Renal cortex interstitium (tissue), 11 donors: ENCODE measurements at regions not wholly inside any gene's neighbourhood (a gene's known extent, or its start where the extent isn't known, plus 50 kb on each side); places are given as distances from the start of the nearest gene placed in this dataset.

Experiments
- DNase-seq, 11 donors: peaks; one replicate each; pipeline ENCODE4 v3.0.0-alpha.2; 2013; ENCODE audit warnings: low read depth in 9 of 11, low spot score in 4 of 11; ENCODE audit errors: extremely low read depth in 1 of 11

- peak in 1 of 11 donors; percentile 4 for DNase-seq
These were observed 508.3 kb downstream of the BMP2 start for GRCh38 chr20:7275645-7276237.

DNA sequence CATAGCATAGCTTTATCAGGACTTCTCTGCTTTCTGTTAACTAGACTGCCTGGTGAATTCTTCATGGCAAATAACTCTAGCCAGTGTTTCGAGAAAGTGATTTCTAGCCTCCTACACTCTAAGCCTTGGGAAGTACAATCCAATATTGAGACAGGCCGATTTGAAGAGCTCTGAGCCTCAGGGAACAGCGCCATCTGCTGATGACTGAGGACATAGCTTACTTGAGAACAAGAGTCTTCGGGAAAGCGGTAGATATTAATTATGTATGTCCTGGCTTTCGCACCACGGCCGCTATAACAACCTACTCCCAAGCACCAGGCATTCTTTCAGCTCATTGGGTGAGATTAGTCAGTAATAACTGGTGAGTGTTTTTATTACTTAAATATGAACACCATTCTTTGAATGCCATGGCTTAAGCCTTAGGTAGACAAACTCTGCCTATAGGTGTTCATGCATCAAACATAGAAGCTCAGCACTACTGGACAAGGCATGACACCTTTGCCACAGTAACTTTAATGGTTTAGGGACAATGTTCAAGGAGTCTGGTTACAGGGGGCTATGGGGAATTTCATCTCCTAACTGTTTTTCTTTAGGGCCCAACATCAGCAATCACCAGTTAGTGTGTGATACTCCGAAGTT lies 518.6 kb downstream of the BMP2 start:
- DNase-seq, result peak; percentile 66 to 88 (median 82)

- DNase-seq, result no peak
These were observed 523.9 kb downstream of the BMP2 start for GRCh38 chr20:7291323-7291943.

DNA sequence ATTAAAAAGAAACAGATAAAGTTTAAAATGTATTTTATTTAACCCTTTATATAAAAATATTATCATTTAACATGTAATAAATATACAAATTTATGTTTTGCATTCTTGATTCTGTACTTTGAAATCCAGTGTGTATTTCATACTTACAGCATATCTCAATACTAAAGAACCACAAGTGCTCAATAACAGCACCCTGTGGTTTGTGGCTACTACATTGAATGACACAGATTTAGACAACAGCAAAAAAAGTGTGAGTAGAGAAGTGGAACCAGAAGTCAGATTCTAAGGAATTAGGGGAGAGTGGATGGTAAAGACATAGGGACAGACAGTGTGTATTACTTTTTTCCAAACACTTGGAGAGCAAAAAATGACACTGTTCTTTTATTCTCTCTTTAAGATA lies 524.5 kb downstream of the BMP2 start:
- DNase-seq, result no peak

GRCh38 chr20:7294816-7295360 lies 527.4 kb downstream of the BMP2 start:
- no peak for DNase-seq

- DNase-seq, result no peak
These were observed 534.3 kb downstream of the BMP2 start for GRCh38 chr20:7301807-7302206.

GRCh38 chr20:7302250-7302649 lies 534.8 kb downstream of the BMP2 start:
- no peak for DNase-seq

DNA sequence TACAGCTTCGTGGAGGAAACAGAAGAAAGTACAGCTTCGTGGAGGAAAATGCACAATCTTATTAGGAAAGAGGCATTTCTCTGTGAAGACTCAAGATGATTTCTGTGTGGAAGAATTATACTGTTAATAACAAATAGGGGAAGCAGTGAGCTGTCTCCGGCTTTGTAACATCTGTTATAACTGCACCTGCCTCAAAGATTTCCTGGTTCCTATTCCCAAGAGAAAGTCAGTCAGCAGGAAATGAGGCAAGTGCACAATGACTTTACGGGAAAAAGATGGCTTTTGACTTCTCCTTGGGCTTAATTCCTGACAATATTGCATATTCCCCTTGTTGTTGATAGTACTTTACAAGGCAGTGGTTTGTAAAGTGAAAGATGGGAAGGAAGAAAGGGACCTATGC lies 538.5 kb downstream of the BMP2 start:
- DNase-seq, result no peak

DNA sequence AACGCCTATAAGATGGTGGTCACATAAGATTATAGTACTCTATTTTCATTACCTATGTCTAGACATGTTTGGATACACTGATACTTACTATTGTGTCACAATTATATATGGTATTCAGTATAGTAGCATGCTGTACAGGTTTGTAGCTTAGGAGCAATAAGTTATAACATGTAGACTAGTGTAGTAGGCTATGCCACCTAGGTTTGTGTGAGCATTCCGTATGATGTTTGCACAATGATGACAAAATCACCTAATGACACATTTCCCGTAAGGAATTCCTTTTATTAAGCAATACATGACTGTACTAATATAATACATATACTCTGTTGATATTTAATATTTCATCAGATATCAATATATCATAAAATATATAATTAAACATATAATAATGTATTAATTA lies 540.7 kb downstream of the BMP2 start:
- no peak for DNase-seq

GRCh38 chr20:7313047-7313446 lies 545.6 kb downstream of the BMP2 start:
- DNase-seq, result no peak

GRCh38 chr20:7323957-7324356 lies 556.5 kb downstream of the BMP2 start:
- no peak for DNase-seq

GRCh38 chr20:7327810-7328209 lies 560.3 kb downstream of the BMP2 start:
- no peak for DNase-seq

GRCh38 chr20:7330850-7331249 lies 563.4 kb downstream of the BMP2 start:
- DNase-seq, result no peak

DNA sequence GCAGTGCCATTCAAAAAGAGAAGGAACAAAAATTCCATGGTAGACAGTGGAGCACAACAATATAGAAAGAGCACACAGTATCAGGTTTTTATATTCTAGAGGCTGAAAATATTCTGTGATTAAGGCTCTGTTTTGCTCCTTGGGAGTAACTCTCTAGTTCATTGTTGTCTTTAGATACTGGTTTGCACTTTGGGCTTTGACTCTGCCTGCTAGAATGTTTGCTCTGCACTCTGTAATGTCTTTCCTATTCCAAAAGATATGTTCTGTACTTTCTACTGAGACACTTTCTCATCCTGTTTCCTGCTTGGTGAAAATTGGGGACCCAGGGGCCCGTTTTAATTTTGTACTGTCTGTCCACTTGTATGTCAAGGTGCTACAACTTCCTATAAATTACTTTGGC lies 564.7 kb downstream of the BMP2 start:
- no peak for DNase-seq

GRCh38 chr20:7333841-7334240 lies 566.4 kb downstream of the BMP2 start:
- no peak for DNase-seq

DNA sequence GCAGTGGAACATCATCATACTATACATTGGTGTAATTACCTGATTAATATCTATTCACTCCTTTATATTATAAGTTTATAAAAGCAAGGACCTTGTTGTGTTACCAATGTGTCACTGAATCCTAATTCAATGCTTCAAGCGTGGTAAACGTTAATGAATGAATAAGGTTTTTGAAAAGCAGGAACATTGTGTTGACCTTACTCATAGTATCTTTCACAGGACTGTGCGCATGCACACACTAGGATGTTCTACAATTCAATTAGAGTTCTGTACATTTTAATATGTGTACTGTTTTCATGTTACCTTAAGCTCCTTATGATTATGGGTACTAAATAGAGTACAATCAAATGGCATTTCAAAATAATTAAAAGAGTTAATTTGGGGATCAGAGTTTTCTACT lies 578.5 kb downstream of the BMP2 start:
- no peak for DNase-seq

GRCh38 chr20:7346562-7346961 lies 579.1 kb downstream of the BMP2 start:
- no peak for DNase-seq

DNA sequence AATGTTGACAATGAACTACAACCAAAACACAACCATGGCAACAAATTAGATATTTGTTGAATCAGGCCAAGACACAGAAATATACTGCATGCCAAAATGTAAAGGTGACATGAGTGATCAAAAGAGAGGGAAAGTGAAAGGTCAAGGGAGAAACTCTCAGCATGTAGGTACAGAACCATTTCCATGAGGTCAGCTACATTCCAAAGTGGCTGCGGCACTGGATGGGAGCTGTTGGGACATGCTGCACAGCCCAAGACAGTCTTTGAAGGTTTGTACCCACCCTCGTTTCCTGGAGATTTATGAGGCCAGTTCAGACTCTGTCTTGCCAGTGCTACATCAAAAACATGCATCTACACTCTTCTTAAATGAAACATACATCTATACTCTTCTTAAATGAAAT lies 579.9 kb downstream of the BMP2 start:
- DNase-seq, result no peak

DNA sequence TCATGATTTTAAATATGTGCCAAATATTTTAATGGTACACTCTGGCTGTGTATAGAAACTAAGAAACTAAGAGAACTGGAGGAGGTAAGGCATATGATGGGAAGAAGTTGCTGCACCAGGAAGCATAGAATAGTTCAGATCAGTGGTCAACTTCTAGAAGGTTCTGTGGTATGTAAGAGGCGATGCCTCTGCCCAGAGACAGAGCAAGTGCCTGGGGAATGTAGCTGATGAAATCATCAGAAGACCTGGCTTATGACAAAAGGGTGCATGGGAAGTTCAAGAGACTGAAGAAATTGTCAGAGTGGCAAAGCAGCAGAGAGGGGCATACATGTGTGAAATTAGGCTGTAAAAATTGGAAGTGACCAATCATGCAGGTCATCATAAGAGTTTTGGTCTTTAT lies 580.8 kb downstream of the BMP2 start:
- DNase-seq, result no peak

DNA sequence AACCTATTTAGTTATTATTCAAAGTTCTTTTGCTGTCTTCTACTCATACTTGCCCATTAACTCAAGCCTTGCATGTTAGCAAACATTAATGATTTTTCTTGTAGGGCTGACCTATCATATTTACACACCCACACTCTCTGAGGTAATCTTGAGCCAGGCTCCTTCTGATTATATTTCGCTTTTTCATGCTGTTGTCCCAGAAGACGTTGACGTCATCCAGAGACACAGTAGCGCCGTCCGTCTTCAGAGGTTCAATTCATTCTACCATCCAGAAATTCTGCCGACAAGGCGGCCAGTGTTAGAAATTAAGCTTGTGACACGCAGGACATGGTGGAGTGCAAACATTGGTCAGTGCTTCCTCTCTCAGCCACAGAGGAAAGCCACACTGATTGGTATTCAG lies 584.7 kb downstream of the BMP2 start:
- DNase-seq, result no peak

DNA sequence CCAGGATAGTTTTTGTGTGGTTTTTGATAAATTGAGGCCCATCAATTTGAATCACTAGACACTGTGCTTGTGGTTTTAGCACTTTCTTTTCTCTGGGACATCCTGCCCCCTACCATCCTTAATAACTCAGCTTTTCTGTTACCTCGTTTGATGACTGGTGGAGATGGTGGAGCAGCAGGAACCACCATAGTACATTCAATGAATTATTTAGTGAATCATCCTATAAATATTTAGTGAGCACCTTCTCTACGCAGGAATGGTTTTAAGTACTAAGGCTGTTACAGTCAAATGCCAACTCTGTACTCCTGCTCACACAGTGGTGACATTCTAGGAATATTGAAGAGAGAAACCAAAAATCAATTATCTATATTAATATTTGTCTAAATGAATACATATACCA lies 585.2 kb downstream of the HAO1 start:
- no peak for DNase-seq
